HPDE6-E6E7 (cell line): ENCODE measurements at regions not wholly inside any gene's neighbourhood (a gene's known extent, or its start where the extent isn't known, plus 50 kb on each side); places are given as distances from the start of the nearest gene placed in this dataset.

Experiments
- DNase-seq: peaks from one replicate; pipeline ENCODE4 v3.0.0; 2011; ENCODE audit warnings: missing footprints; ENCODE audit errors: extremely low spot score

DNA sequence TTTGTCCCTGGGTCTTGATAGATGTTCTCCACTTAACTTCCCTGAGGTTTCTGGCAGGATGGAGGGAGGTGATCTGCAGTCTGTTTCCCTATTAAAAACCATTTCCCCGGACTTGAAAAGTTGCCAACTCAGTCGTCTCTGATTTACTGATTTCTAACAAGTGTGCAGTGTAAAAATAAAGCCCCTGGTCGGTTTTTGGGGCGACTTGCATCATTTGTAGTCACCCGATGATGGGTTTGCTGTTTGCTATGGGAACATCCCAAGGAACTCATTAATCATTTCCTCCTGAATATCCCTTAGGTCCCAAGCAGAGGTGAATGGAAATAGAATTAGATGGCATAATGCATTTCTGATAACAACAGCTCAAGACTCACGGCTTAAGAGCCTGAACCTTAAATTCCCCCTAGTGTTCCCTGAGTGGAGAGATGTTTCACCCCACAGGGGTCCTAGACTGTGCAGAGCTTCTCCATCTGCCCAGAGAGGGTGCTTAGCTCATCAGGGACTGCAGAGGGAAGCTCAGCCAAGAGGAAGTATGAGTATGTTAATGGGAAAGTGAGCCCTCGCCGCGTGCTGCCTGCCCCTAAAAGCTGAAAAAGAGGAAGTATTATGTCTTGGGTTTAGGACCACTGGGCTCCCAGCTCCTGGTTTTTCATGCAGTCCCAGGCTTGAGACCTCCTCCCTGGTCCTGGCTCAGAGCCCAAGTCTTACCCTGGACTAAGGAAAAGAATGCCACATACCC lies 115.1 kb upstream of the DAP start:
- DNase-seq: no peak

DNA sequence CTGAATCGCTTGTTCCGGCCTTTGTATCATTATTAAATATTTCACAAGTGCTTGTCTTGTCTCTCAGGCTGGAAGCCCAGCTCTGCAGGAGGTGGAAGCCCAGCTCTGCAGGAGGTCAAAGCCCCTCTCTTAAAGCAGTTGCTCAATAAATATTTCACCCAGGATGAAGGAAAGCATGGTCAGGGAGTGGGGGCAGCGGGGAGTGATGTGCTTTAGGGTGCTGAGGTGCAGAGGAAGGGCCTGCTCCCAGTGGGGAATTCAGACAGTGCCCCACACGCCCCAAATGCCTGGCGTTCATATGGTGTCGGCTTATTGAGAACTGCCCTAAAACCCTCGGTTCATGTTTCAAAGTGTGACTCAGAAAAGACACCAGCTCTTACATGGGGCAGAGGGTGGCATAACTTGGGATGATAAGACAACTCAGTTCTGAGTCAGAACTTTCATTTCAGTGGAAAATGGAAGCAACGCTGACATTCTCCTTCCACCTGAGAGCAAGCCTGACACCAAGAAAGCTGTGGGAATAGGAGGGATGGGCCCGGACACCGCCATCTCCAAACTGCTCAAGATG lies 114.3 kb upstream of the DAP start:
- no peak for DNase-seq

DNA sequence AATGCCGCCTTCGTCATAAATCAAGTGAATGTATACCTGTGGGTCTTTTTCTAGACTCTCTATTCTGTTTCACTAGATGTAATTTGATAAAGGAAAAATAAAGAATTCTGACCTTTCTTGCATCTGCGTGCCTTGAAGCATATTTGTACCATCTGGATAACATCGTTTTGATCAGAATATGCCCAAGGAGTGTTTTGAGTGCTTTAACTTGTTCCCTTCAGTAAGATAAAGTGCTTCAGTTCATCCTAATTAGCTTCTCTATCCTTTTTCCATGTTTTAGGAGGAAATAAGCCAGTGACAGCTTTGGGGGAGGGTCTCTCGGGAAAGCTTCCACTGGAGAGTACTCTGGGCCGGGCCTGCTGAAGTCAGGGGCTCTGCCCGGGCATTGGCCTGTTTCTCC lies 113.5 kb upstream of the DAP start:
- no peak for DNase-seq

DNA sequence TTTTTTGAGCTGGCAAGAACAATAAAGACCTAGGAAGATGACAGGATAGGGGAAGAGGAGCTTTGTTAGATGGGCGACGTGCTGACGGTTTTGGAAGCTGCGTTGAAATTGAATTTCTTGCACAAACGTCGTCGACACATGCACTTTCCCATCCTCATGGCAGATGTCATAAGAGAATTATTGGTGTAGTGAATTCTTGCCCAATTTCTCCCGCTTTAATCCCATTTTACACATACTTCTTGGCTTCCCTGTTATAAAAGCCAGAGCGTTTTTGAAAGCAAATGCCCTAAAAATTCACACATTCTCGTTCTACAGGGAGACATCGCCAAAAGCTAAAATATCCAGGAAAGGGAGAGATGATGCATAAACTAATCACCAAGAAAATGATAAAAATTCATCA lies 109.8 kb upstream of the DAP start:
- no peak for DNase-seq

DNA sequence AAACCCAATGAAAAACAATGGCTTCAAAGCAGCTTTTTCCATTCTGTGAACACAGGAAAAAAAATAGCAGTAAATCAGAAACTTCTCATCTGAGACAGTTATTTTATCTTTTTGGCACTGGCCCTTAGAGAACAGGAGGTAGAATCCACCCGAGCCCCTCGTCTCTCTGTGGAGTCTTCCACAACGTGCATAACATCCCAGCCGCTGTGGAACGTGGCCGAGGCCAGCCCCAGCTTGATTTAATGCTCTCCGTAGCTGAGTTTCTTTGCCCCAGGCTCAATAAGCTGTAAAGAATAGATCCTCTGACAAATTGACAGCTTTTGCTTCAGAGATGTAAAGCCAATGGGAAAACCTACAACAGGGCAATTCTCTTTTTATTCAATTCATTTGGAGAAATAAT lies 107.9 kb upstream of the DAP start:
- no peak for DNase-seq

DNA sequence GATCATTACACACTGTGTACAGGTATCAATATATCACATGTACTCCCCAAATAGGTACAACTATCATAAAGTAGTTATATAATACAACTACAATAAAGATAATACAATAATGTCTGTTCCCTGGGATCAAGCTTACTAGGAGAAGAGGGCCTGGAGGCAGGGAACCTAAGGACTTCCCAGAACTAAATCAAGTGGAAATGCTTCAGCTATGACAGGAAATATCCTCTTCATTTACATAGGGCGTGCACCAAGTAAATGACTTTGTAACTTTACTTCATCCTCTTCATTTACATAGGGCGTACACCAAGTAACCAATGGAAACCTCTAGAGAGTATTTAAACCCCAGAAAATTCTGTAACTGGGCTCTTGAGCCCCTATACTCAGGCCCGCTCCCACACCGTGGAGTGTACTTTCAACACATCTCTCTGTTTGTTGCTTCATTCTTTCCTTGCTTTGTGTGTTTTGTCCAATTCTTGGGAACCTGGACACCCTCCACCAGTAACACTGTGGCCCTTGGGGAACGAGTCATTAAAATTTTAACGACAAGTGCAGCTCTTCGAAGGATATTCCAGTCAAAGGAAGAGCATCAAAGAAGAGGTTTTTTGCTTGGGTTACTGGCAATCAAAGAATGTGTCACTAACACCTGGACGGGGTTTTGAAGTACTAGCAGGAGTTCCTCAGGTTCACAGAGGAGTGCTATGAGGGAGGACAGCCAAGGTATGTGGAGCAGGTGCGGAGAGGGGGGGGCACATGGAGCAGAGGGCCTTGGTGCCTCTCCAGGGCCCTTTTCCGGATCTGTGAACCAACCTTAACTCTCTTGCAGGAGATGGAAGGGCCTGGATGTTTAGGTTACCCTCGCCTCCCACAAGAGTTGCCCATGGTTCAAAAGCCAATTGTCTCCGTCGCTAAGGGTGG lies 106.6 kb upstream of the DAP start:
- no peak for DNase-seq

DNA sequence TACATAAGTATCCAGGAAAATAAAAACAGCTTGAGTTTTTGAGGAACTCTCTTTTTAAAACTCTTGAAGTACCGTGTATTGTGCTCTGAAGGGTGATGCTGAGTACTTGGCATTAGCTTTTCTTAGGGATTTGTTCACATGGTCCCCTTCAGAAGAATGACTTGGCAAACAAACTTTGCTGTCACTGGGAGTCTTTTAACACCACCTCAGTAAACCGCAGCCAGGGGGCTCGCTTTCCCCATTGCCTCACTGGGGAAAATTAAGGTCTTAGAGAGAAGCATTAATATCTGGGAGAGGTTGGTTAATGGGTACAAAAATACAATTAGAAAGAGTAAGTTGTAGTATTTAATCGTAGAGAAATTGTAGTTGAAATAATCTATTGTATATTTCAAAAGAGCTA lies 105.9 kb upstream of the DAP start:
- no peak for DNase-seq

DNA sequence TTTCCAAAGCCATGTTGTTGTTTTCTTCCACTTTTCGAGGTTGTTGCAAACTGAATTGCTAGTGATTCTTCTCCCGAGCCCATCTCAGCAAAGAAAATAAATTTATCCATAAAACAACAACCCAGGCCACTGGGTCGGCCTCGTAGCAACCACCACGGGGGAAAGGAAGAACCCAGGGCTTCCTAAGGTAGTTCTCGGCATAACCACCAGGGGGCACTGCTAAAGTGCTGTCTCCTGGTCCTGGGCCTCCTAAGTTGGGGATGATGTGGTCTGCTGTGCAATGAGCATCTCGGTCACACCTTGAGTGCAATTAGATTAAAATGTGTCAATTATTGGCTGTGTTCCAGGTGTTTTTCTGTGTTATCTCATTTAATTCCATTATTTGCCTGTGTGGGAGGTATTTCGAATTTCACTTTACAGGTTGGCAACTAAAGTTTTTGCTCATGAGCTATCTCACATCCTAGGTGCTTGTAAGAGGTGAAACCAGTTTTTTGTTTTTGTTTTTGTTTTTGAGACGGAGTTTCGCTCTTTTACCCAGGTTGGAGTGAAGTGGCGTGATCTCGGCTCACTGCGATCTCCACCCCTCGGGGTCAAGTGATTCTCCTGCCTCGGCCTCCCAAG lies 102.8 kb upstream of the DAP start:
- peak; percentile 54 for DNase-seq

DNA sequence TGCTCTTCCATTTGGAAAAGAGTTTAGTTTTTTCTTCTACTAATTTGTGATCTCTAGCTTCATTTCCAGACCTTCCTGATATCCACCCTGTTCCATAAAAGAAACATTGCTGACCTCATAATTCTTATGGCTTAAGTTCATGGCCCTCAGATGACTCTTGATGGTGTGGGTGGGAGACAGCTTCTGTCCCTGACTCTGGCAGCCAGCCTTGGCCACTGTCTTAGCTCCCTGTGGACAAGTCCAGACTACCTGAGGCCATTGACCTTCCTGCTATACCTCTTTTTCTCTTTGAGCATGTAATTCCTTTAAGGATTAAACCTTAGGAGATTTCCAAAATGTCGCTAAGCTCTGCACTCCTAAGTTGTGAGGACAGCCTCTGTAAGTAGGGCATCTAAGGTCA lies 101.1 kb upstream of the DAP start:
- no peak for DNase-seq

DNA sequence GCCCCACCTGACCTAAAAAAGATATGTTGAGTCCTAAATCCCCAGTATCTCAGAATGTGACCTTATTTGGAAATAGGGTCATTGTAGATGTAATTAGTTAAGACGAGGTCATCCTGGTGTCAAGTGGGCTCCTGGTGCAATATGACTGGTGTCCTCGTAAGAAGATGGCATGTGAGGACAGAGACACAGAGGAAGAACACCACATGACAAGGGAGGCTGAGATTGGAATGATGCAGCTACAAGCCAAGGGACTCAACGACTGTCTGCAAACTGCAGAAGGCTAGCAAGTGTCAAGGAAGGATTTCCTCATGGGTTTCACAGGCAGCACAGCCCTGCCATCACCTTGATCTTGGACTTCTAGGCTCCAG lies 100.4 kb upstream of the DAP start:
- no peak for DNase-seq

DNA sequence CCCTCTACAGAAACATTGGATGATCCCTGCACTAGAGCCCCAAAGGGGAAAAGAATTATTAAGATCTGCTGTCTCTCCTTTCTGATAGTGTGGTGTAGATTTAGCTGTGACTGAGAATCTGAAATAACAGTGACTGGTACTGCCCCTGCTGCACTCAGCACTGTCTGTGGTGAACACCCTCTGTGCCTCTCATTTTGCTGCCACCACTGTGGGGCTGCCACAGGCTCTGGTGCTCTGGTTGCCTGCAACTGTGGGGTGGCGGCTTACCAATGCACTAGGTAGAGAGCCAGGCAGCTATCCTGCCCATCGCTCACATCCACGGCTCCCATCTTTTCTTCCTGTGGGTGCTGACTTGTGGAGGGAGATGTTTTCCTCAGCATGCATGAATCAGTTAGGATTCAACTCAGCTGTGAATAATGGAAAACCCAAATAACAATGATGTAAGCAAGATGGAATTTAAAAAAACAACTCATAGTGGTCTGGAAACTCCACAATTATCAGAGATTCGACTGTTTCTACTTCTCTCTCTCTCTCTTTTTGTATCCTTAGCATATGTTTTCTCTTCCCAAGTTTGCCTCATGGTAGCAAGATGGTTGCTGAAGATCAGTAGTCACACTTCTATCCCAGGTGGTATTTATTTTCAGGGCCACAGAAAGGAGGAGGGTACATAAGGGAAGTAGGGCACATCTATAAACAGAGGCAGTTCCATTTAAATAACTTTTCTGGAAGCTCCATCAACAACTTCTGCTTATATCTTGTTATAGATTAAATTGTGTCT lies 99.8 kb upstream of the DAP start:
- no peak for DNase-seq

DNA sequence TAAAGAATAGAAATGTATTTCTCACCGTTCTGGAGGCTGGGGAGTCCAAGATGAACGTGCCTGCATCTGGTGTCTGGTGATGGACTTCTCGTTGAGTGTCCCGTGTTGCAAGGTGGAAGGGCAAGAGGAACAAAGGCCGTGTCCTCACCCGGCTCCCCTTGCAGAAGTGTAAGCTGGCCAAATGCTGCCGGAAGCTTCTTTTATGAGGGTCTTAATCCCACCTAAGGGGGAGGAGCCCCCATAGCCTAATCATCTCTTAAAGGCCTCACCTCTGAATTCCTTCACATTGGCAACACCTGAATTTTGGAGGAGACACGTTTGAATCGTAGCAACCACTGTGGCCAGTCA lies 99.1 kb upstream of the DAP start:
- DNase-seq: no peak

DNA sequence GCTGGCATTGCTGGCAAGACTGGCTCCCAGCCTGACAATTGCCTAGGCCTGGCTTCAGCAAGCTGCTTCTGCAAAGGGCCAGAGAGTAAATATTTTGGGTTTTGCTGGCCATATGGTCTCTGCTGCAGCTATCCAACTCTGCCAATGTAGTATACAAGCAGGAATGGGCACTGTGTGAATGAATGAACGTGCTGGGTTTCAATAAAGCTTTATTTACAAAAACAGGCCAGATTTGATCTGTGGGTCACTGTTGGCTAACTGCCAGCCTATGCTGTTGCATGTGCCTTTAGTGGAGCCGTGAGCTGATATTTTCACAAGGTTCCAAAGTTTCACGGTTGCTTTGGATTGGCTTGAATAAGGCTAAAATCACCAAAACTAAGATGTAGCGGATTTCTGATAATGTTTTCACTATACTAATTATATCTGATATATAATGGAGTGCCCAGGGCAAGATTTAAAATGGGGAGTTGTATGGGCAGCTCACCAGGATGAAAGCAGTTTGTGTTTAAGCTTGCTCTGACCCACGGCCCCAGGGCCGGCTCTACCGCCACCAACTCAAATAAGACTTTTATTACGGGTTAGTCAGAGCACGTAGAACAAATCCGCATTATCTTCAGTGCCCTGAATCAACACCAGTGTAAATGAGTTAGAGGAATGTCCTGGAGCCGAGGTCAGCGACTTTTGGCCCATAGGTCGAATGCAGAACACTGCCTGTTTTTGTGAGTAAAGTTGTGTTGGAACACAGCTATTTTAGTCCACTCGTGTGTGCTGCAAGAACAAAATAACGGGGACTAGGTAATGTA lies 98.6 kb upstream of the DAP start:
- DNase-seq: no peak

DNA sequence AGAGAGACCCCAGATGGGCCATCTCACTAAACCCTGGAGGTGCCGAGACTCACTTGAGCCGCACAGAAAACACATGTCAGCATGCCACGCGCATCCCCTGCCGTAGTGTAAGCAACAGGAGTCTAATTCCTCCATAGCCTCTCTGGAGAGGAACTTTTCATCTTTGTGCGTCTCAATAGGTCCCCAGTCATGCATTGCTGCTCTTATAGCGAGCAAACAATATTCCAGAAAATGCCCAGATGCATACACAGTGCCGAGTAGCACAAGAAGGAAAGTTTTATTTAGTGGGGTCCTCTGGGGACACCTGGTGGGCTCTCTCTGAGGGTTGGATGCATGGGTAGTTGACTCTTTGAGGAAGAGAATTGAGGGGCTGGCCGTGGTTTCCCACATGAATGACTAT lies 97.9 kb upstream of the DAP start:
- no peak for DNase-seq

DNA sequence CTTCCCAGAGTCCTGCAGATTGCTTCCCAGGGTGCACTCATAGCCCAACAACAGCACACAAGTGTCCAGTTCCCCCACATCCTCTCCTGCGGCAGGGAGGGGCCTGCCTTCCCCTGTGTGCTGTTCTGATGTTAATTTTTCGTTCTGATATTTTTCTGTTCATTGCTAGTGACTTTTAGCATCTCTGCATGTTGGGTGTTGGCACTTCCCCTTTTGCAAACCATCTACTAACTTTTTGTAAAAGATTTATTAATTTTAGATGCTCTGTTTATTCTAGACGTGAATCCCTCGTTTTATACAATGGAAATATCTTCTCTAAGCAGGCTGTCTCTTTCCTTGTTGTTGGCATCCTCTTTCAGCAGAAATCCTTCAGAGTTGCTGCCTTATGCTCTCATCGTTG lies 97.3 kb upstream of the DAP start:
- DNase-seq: no peak

DNA sequence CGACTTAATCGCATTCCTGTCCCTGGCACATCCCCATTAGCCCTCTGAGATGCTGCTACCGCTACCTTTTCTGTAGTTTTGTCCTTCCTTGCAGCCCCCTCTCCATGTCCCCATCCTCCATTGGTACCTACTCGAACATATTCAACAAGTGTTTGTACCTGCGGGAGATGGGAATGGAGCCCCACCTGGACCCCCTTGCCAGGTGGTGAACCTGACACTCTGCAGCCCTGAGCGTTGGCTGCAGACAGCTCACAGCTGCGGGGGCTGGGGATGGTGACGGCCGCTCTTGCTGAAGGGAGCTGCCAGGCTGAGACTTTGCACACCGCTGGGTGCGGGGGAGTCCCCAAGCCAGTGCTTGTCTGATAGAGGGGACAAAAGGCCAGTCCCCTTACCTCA lies 96.3 kb upstream of the DAP start:
- DNase-seq: no peak

DNA sequence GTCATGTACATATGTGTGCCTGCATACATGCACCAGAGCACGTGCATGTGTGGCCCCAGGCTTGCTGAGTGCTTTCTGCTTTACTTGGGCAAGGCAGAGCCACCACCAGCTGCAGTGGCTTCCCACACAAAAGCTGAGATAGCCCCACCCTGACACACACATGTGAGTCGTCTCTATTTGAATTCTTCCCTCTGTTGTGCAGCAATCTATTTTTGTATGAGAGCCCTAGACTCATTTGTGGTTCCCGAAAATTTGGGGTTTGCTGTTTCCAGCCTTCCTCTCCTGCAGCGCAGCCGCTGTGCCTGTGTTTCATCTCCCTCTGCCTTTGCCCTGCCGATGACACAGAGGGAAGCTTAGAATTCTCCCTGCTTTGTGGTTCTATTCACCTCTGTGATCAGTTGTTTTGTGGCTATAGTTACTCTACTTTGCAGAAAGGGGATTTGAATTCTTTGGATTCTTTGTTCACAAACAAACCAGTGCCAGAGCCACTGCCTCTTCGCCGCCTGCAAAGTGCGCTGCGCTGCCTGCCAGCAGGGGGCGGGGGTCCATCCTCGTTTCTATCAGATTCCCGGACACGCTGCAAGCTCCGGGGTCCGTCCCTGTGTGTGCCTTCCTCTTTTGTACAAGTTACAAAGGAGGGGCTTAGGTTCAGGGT lies 95.8 kb upstream of the DAP start:
- no peak for DNase-seq

DNA sequence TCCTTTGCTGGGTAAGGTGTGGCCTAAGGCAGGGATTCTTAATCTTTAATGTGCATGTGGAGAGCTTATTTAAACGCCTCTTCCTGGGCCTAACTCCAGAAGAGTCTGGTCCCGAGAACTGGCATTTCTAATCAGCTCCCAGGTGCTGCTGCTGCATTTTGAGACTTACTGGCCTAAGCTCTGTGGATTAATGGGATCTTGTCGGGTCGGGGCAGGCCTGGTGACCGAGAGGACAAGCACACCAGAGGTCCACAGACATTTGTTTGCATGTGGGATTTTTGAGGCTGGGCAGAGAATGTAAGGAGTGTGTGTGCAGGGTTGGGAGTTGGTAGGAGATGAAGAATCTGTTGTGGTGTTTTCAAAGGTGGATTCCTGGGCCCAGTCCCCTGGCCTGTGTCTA lies 95.0 kb upstream of the DAP start:
- no peak for DNase-seq

DNA sequence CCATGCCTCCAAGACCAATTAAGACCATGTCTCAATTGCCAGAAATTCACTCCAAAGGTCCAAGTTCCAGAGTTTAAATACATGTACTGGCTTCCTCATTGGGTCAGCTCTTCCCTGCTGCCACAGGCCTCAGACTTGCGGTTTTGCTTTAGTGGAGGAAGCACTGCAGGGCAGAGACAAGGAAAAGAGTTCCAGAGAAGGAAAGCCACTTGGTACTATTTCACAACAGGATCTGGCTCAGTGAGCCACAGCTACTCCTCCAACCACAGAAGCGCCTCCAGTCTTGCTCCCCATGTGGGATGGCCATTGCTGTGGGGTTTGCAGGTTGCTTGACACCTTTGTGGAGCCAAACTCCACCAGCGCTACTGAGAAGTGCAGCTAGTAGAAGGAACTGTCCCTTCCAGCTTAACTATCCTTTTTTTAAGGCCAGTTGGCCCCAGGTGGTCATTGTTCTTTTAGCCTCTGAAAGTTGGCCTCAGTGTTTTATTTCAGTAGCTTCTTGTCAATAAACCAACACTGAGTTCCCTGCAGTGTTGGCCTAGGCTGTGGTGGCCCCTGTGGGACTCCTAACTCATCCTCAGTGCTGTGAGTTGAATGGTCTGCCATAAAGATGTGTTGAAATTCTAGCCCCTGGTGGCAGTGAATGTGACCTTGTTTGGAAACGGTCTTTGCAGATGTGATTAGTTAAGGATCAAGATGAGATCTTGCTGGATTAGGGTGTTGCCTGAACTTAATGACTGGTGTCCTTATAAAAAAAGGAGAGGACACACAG lies 93.7 kb upstream of the DAP start:
- no peak for DNase-seq

DNA sequence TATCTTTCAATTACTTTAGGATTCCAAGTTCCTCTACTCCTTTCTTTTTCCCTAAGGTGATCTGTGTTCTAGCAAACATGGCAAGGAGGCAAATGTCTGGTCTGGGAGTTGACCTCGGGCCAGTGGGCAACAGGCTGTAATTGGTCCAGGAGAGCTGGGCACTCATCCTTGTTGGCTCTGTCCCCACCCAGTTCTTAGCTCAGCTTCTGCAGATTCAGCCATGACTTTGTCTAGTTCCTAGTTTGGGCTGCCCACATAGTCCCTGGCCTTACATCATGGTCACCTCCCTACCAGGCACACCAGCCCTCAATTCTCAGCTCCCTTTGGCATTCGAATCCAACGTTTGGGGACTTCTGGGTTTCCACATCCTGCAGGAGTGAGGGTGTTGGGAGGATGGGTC lies 92.1 kb upstream of the DAP start:
- DNase-seq: no peak
